GM12891 (cell line): ENCODE measurements at regions not wholly inside any gene's neighbourhood (a gene's known extent, or its start where the extent isn't known, plus 50 kb on each side); places are given as distances from the start of the nearest gene placed in this dataset.

Experiments used
- DNase-seq: peaks from one replicate; pipeline ENCODE4 v3.0.0; 2011; ENCODE audit warnings: low spot score; ENCODE audit not compliant: insufficient read length
- FAIRE-seq: peaks from 2 replicates; lab custom pipeline; 2011; peaks lifted over from hg19 to GRCh38; lab: Jason Lieb, UNC
- PAX5 ChIP-seq: IDR thresholded peaks from 2 replicates; pipeline ENCODE4 v1.6.1; 2011; ENCODE audit warnings: low read length, moderate library complexity, mild to moderate bottlenecking; ENCODE audit not compliant: insufficient read depth, severe bottlenecking
- POLR2A ChIP-seq: IDR thresholded peaks from 2 replicates; pipeline ENCODE4 v1.6.1; 2011; ENCODE audit warnings: low read depth, low read length, control low read depth
- POLR2AphosphoS5 ChIP-seq: IDR thresholded peaks from 2 replicates; pipeline ENCODE4 v1.6.1; 2011; ENCODE audit warnings: low read depth, low read length, control low read depth
- POU2F2 ChIP-seq: IDR thresholded peaks from 2 replicates; pipeline ENCODE4 v1.6.1; 2011; ENCODE audit warnings: low read depth, mild to moderate bottlenecking, control low read depth, low read length, moderate library complexity
- SPI1 ChIP-seq: IDR thresholded peaks from 2 replicates; pipeline ENCODE4 v1.6.1; 2011; ENCODE audit warnings: low read depth, low read length, control low read depth
- TAF1 ChIP-seq: IDR thresholded peaks from 2 replicates; pipeline ENCODE4 v1.6.1; 2011; ENCODE audit warnings: low read depth, low read length, control low read depth

DNA sequence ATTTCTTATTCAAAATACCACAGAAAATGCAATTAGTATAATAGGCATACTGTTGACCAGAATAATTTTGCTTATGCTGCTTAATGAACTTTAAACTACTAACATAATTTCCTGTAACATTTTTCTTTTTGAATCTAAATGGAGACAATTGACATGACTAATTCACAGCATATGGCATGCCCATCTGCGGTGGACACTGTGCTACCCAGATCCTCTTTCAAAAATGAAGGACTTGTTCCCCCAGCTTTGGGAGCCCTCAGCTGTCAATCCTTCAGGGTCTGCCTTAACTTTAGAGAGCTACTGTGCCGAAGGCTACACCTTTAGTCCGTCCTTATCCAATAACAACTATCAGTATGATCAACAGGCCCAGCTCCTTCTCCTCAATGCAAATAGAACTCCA lies 789.0 kb downstream of the PLA2G4A start:
- DNase-seq (no peak), FAIRE-seq (no peak)
- TF ChIP-seq TAF1 (no peak), POLR2A (no peak), POU2F2 (no peak), PAX5 (no peak), POLR2AphosphoS5 (no peak), SPI1 (no peak)

DNA sequence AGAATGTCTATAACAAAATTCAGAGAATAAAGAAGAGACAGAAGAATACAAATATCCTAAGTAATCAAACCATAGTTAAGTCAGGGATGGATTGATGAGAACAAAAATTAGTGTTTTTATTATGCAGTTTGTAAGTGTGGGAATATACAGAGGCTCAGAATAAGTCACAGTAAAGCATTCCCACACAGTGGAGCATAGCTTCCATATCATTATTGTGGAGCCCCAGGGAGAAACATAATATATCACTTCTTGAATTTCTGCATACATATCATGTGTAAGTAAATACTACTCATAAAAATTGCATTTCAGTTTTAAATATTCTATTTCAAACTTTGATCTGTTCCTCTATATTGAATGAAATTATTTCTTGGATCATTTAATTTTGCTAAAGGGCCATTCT lies 790.4 kb downstream of the PLA2G4A start:
- TF ChIP-seq TAF1 = no peak
- TF ChIP-seq SPI1 = no peak
- TF ChIP-seq POU2F2 = no peak
- no peak for TF ChIP-seq POLR2AphosphoS5
- no peak for TF ChIP-seq PAX5
- TF ChIP-seq POLR2A = no peak
- no peak for DNase-seq
- no peak for FAIRE-seq

DNA sequence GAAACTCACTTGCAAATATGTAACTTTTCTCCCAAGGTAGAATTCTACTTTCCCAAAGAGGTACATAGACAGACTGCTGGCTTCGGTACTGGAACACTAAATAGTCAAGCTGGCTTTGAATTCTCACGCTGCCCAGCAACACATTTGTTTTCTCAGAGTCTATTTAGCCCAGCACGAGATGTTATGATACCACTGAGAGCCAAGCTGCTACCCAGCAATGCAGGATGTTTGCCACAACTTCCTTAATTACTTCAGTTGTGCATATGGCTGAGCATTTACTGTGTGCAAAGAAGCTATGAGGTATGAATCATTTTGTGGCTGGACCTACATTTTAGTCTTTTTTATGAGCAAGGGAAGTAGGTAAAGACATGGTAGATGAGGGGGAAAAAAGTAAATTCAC lies 793.2 kb downstream of the PLA2G4A start:
- DNase-seq = no peak
- no peak for TF ChIP-seq TAF1
- TF ChIP-seq POLR2A = no peak
- no peak for TF ChIP-seq POLR2AphosphoS5
- no peak for TF ChIP-seq PAX5
- no peak for TF ChIP-seq SPI1
- no peak for TF ChIP-seq POU2F2
- FAIRE-seq = no peak

DNA sequence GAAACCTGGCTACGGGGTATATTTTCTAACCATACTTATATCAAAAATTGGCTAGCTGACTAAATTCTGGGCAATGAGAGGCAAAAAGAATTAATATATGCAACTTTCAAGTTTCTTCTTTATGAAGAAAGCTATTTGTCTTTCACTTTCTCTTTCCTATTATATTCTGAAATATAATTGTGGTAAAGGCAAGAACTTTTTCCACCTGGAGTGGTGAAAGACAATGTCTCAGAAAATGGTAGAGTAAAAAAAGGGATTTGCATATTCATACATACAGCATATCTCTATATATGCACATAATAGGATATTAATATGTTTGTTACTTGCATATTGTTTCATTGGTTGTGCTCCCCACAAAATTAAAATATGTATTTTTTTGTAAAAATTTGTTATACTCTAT lies 793.8 kb downstream of the PLA2G4A start:
- FAIRE-seq = no peak
- no peak for DNase-seq

DNA sequence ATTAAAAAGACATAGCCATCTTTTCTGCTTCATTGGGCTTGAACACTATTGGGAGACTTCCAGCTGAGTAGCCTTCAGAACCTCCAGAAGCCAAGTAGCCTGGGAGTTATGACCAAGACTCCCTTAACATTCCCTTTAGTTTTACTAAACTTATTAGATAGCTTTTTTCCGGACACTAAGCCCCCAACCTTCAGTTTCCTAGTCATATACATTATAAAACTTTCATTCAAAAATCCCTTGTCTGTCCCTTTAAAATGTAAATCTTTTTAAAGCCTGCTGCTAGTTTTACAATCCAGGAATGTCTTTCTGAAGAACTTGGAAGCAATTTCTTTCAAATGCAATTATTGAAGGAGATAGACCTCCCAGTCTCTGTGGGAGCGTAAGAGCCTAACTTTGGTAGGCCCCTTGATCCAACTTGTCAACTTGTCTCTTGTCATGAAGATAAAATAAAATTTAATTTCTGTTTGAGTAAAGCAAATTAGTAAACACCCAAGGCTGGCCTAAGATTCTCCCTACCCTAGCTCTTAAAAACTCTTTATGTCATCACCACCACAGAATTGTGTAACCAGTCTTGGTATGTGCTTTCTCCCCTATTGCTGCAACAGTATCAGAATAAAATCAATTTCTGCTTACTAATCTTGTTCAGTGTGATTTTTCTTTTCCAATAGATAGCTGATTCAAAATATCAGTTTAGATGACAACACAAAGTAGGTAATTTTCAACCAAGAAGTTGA lies 796.2 kb downstream of the PLA2G4A start:
- no peak for DNase-seq
- no peak for TF ChIP-seq POU2F2
- no peak for FAIRE-seq

More for the DNA sequence above, 793.8 kb downstream of the PLA2G4A start:
- no peak for TF ChIP-seq POLR2AphosphoS5
- TF ChIP-seq TAF1 = no peak
- TF ChIP-seq POU2F2 = no peak
- no peak for TF ChIP-seq SPI1
- TF ChIP-seq POLR2A = no peak
- TF ChIP-seq PAX5 = no peak

DNA sequence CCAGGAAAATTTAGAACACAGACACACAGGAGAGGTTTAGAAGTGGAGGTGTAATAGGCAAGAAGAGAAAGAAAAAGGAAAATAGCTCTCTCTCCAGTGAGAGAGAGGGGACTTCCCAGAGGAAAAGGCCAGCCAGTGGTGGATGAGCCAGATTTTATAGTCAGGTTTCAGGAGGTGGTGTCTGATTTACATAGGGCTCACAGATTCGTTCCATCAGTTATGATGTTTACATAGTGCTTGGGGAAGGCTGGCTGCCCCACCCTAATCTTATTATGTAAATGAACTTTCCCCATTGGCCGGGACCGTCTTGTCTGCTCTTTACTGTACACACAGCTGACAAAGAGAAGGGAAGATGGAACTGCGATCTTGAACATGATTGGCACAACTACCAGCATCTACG lies 797.3 kb downstream of the PLA2G4A start:
- no peak for DNase-seq
- no peak for FAIRE-seq
- TF ChIP-seq POLR2AphosphoS5 (no peak), POU2F2 (no peak), TAF1 (no peak), POLR2A (no peak), PAX5 (no peak), SPI1 (no peak)

DNA sequence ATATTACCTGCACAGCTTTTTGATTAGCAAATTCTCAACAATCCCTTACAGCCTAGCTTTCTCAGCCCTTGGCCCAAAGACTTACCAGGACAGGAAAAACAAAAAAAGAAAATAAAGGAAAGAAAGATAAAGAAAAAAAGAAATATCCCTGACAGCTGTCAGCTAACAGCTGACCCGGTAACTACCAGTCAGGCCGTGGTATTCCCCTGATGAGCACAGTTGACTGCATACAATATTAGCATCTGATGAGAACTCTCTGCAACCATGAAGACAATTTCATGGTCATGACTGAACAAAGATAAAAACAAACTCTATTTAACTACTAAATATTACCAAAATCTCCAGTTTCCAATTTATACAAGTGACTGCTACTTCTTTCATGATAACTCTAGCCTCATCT lies 798.8 kb downstream of the PLA2G4A start:
- FAIRE-seq (no peak), DNase-seq (no peak)
- TF ChIP-seq PAX5 = no peak
- TF ChIP-seq POLR2A = no peak
- TF ChIP-seq SPI1 = no peak
- no peak for TF ChIP-seq POU2F2
- TF ChIP-seq TAF1 = no peak
- no peak for TF ChIP-seq POLR2AphosphoS5

DNA sequence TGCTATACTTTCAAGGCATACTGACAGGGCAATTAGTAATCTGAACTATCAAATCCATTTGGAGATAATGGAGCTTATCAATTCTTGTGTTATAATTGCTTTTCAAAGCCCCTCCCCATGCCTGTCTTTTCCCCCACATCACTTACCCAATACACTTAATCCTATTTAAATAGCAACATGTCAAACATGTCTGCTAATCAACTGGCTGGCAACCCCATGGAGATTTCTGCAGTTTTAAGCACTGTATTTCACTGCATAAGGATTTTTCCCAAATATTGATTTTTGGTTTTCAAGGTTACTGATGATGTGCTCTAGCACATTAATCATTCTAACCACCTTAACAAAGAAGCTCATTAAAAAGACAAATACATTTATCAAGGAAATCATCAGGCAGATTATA lies 800.3 kb downstream of the PLA2G4A start:
- no peak for FAIRE-seq
- no peak for DNase-seq
- no peak for TF ChIP-seq POLR2A
- TF ChIP-seq TAF1 = no peak

DNA sequence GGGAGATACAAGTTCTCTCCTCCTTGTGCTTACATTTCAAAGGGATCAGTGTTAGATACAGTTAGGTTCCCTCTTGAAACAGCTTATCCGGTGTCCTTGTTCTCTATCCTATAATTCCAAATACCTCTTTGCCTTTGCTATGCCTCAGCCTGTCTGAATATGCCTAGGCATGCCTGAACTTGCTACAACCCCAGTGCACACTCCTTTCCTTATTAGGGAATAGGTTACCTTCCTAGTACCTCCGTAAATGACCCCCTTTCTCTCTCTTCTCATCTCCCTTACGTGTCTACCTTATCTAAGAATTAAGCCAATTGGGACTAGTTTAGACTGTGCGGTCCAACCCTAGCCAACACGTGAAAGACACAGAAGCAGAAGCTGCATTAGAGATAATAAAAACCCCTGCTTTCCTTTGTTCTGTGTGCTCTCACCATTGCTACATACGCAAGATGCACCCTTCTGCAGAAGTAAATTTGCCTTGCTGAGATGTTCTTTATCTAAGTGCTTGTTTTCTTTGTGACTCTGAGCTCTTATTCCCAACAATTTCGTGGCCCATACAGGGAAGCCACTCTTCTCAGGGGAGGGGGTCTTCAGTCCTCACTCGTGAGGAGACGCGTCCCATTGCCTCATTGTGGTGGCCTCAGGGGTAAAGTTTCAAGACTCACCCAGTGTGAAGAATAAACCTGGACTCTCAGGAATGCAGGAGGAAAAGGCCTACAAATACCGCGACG lies 802.1 kb downstream of the PLA2G4A start:
- TF ChIP-seq SPI1 (no peak), TAF1 (no peak), PAX5 (no peak), POLR2AphosphoS5 (no peak), POU2F2 (no peak), POLR2A (no peak)
- no peak for FAIRE-seq
- DNase-seq = no peak

DNA sequence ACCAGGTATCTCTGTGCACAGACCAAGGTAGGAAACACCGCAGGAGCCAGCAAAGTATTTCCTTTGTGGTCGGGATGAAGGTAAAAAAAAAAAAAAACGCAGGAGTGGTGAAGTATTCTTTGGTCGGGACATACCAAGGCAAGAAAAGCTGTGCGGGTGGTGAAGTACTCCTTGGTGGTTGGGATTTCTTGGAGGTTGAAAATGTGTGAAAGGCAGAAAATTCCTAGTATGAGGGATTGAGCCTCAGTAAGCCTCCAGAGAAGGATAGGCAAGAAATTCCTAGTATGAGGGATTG lies 802.6 kb downstream of the PLA2G4A start:
- no peak for FAIRE-seq
- no peak for DNase-seq
- TF ChIP-seq TAF1 (no peak), POU2F2 (no peak), PAX5 (no peak), POLR2AphosphoS5 (no peak), POLR2A (no peak), SPI1 (no peak)
